ENCODE measurements at regions not wholly inside any gene's neighbourhood (a gene's known extent, or its start where the extent isn't known, plus 50 kb on each side); places are given as distances from the start of the nearest gene placed in this dataset.

DNA sequence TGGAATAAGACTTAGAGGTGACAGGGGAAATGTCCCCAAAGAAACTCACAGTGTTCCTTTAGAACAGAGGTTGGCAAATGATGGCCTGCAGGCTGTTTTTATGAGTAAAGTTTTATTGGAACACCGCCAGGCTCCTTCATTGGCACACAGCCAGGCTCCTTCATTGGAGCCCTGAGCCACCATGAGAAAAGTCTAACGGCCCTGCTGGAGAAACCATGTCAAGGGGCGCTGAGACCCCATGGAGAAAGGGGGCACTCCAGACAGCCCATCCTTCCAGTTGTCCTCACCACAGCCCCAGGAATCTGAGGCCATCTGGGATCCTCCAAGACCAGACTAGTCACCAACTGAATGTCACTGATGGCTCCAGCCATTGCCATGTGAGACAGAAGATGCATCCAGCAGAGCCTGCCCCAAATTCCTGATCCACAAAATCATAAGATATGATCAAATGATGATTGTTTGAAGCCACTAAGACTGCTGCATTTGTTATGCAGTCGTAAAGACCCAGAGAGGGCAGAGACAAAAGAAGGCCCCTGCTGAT is 88.2 kb upstream of the GPR26 start:
- FAIRE-seq (no peak), DNase-seq (ENCODE audit: extremely low read depth in 1 of 4, low spot score in 3 of 4) (no peak), ATAC-seq (no peak)
- TF ChIP-seq NFIC (IDR thresholded peaks at IDR 0.05): peak; percentile 35; the same call in 1 of the 2 replicates
- TF ChIP-seq PCBP1 (IDR thresholded peaks at IDR 0.05; ENCODE audit: low read depth, low read length, poor library complexity, severe bottlenecking): no peak
- TF ChIP-seq, protein P1, sequence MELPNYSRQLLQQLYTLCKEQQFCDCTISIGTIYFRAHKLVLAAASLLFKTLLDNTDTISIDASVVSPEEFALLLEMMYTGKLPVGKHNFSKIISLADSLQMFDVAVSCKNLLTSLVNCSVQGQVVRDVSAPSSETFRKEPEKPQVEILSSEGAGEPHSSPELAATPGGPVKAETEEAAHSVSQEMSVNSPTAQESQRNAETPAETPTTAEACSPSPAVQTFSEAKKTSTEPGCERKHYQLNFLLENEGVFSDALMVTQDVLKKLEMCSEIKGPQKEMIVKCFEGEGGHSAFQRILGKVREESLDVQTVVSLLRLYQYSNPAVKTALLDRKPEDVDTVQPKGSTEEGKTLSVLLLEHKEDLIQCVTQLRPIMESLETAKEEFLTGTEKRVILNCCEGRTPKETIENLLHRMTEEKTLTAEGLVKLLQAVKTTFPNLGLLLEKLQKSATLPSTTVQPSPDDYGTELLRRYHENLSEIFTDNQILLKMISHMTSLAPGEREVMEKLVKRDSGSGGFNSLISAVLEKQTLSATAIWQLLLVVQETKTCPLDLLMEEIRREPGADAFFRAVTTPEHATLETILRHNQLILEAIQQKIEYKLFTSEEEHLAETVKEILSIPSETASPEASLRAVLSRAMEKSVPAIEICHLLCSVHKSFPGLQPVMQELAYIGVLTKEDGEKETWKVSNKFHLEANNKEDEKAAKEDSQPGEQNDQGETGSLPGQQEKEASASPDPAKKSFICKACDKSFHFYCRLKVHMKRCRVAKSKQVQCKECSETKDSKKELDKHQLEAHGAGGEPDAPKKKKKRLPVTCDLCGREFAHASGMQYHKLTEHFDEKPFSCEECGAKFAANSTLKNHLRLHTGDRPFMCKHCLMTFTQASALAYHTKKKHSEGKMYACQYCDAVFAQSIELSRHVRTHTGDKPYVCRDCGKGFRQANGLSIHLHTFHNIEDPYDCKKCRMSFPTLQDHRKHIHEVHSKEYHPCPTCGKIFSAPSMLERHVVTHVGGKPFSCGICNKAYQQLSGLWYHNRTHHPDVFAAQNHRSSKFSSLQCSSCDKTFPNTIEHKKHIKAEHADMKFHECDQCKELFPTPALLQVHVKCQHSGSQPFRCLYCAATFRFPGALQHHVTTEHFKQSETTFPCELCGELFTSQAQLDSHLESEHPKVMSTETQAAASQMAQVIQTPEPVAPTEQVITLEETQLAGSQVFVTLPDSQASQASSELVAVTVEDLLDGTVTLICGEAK (IDR thresholded peaks at IDR 0.05): peak; percentile 50; the same call in 1 of the 2 replicates
- TF ChIP-seq, protein P1 (CRISPR knock-in tag; IDR thresholded peaks at IDR 0.05): no peak
- TF ChIP-seq, protein P2, sequence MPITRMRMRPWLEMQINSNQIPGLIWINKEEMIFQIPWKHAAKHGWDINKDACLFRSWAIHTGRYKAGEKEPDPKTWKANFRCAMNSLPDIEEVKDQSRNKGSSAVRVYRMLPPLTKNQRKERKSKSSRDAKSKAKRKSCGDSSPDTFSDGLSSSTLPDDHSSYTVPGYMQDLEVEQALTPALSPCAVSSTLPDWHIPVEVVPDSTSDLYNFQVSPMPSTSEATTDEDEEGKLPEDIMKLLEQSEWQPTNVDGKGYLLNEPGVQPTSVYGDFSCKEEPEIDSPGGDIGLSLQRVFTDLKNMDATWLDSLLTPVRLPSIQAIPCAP (CRISPR knock-in tag; IDR thresholded peaks at IDR 0.05; ENCODE audit: borderline replicate concordance): no peak
- no TSS peak for BruUV-seq (replicated peaks)
- H3K27me3 ChIP-seq (ENCODE audit: control insufficient read depth in 2 of 2, insufficient read depth in 2 of 2, low read length in 2 of 2): peaks cover 0 to 6% of the 10 kb centered on the region in 2 experiments; a peak in 2 of 5 replicates
- no peak overlapping the region for H3K4me2 ChIP-seq (ENCODE audit: insufficient read depth, low read length)
- 7% methylated on average over 4 of the region's 4 CpGs for WGBS (ENCODE audit: insufficient coverage, low coverage, missing lambda C conversion rate)
- no peaks in the 10 kb centered on the region for H3K9me3 ChIP-seq (replicated peaks; ENCODE audit: control insufficient read depth, insufficient read depth, low read depth, low read length)
- H4K20me1 ChIP-seq (replicated peaks; ENCODE audit: control insufficient read depth, insufficient read depth, low read length): no peaks in the 10 kb centered on the region
- in situ Hi-C loops (cut with MboI): loop anchor here (25.0 kb wide), 1 partner anchor 809 kb away; no protein-coding TSS in a partner anchor
- no peak overlapping the region for H2AFZ ChIP-seq (ENCODE audit: low read depth, low read length)
- ChIA-PET CTCF (ENCODE audit: low intra/inter-chr PET ratio) (no interaction called here), POLR2A (interaction anchor here (0.6 kb wide), 1 partner anchor 283 kb away, joined by 3 read pairs; no protein-coding TSS in a partner anchor)
- intact Hi-C loops (cut with micrococcal nuclease): no loop called here
- H3K9ac ChIP-seq (ENCODE audit: insufficient read depth in 1 of 2, low read depth in 2 of 2, low read length in 2 of 2): no peak overlapping the region
- H3K4me1 ChIP-seq (replicated peaks in 1 of 2; ENCODE audit: control insufficient read depth in 2 of 2, insufficient read depth in 2 of 2, low read length in 2 of 2): no peaks in the 10 kb centered on the region
- H3K36me3 ChIP-seq (ENCODE audit: control insufficient read depth, insufficient read depth, low read length): no peaks in the 10 kb centered on the region
- H3K27ac ChIP-seq (ENCODE audit: extremely low read depth, low read depth, low read length): no peak overlapping the region
- H3K4me3 ChIP-seq: no peak overlapping the region
- no peaks in the 10 kb centered on the region for H3K9me1 ChIP-seq (ENCODE audit: control insufficient read depth, insufficient read depth, low read length)
- no peaks in the 10 kb centered on the region for H3K79me2 ChIP-seq (ENCODE audit: control insufficient read depth, insufficient read depth, low read length)
